Fibroblast of upper back skin (primary cell): ENCODE measurements at regions not wholly inside any gene's neighbourhood (a gene's known extent, or its start where the extent isn't known, plus 50 kb on each side); places are given as distances from the start of the nearest gene placed in this dataset.
"Not testable (repeated sequence)": the region's sequence is repeated elsewhere in the genome, so short reads cannot be mapped to it uniquely, and the experiment has no call there.

Source experiments
- DNase-seq: peaks from one replicate; pipeline ENCODE4 v3.0.0-alpha.2; 2013

- DNase-seq, result no peak
Observed at GRCh38 chr3:40864146-40864782, 335.0 kb upstream of the CTNNB1 start.

GRCh38 chr3:40864915-40865314 lies 334.4 kb upstream of the CTNNB1 start:
- DNase-seq, result no peak

- DNase-seq, result no peak
Observed at GRCh38 chr3:40867797-40868196, 331.5 kb upstream of the CTNNB1 start.

- DNase-seq, result no peak
Observed at GRCh38 chr3:40869013-40869412, 330.3 kb upstream of the CTNNB1 start.

- no peak for DNase-seq
Observed at GRCh38 chr3:40869939-40870338, 329.4 kb upstream of the CTNNB1 start.

GRCh38 chr3:40871394-40871793 lies 327.9 kb upstream of the CTNNB1 start:
- DNase-seq, result no peak

- DNase-seq, result no peak
Observed at GRCh38 chr3:40872258-40872920, 326.9 kb upstream of the CTNNB1 start.

GRCh38 chr3:40873476-40873875 lies 325.8 kb upstream of the CTNNB1 start:
- DNase-seq, result no peak

GRCh38 chr3:40873934-40874699 lies 325.2 kb upstream of the CTNNB1 start:
- no peak for DNase-seq

GRCh38 chr3:40875581-40875980 lies 323.7 kb upstream of the CTNNB1 start:
- no peak for DNase-seq

GRCh38 chr3:40876009-40876408 lies 323.3 kb upstream of the CTNNB1 start:
- peak; percentile 28 for DNase-seq

- DNase-seq, result no peak
Observed at GRCh38 chr3:40876496-40876895, 322.8 kb upstream of the CTNNB1 start.

- peak; percentile 73 for DNase-seq
Observed at GRCh38 chr3:40877631-40878463, 321.5 kb upstream of the CTNNB1 start.

- DNase-seq, result no peak
Observed at GRCh38 chr3:40878464-40878905, 320.8 kb upstream of the CTNNB1 start.

- DNase-seq, result no peak
Observed at GRCh38 chr3:40885430-40885829, 313.9 kb upstream of the CTNNB1 start.

- no peak for DNase-seq
Observed at GRCh38 chr3:40886660-40887425, 312.5 kb upstream of the CTNNB1 start.

GRCh38 chr3:40891186-40891585 lies 308.1 kb upstream of the CTNNB1 start:
- no peak for DNase-seq

GRCh38 chr3:40895109-40895508 lies 304.2 kb upstream of the CTNNB1 start:
- no peak for DNase-seq

GRCh38 chr3:40899286-40899712 lies 300.0 kb upstream of the CTNNB1 start:
- DNase-seq, result peak; percentile 68

- no peak for DNase-seq
Observed at GRCh38 chr3:40901298-40901697, 298.0 kb upstream of the CTNNB1 start.

- no peak for DNase-seq
Observed at GRCh38 chr3:40901796-40902195, 297.5 kb upstream of the CTNNB1 start.

- not testable (repeated sequence) for DNase-seq
Observed at GRCh38 chr3:40907907-40908465, 291.3 kb upstream of the CTNNB1 start.
